ENCODE measurements at regions not wholly inside any gene's neighbourhood (a gene's known extent, or its start where the extent isn't known, plus 50 kb on each side); places are given as distances from the start of the nearest gene placed in this dataset.

DNA sequence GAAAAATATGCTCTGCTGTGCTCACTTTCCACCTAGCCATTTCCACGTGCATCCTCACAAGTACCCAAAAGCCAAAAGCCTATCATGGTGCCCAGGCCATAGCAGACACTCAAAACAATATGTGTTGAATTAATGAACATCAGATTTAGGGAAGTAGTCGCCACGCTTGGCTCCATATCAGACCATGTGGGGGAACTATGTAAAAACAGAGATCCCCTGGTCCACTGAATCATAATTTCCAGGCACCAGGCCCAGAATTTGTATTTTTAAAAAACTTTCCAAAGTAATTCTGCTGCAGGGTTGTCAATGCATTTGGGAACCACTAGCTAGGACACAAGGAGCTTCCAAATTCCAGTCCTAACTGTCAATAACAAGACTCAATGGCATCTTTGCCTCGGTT is 77.3 kb downstream of the CNTN3 start:
- intact Hi-C loops (cut with DNase I), result no loop called here
- no peaks in the 10 kb centered on the region for H3K36me3 ChIP-seq
- H3K27me3 ChIP-seq, result no peaks in the 10 kb centered on the region
- WGBS, result 45% methylated on average over 4 of the region's 4 CpGs
- H3K4me3 ChIP-seq, result no peak overlapping the region
- no peak for DNase-seq (ENCODE audit: extremely low spot score)
- no peak for TF ChIP-seq EP300 (IDR thresholded peaks at IDR 0.05)
- TF ChIP-seq, protein P1, sequence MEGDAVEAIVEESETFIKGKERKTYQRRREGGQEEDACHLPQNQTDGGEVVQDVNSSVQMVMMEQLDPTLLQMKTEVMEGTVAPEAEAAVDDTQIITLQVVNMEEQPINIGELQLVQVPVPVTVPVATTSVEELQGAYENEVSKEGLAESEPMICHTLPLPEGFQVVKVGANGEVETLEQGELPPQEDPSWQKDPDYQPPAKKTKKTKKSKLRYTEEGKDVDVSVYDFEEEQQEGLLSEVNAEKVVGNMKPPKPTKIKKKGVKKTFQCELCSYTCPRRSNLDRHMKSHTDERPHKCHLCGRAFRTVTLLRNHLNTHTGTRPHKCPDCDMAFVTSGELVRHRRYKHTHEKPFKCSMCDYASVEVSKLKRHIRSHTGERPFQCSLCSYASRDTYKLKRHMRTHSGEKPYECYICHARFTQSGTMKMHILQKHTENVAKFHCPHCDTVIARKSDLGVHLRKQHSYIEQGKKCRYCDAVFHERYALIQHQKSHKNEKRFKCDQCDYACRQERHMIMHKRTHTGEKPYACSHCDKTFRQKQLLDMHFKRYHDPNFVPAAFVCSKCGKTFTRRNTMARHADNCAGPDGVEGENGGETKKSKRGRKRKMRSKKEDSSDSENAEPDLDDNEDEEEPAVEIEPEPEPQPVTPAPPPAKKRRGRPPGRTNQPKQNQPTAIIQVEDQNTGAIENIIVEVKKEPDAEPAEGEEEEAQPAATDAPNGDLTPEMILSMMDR (IDR thresholded peaks at IDR 0.05), result no peak
- no peak for TF ChIP-seq POLR2AphosphoS5 (IDR thresholded peaks at IDR 0.05)
- TF ChIP-seq POLR2A (IDR thresholded peaks at IDR 0.05; ENCODE audit: low read depth), result no peak
- no peak overlapping the region for H3K27ac ChIP-seq (replicated peaks in 1 of 4)
- H3K4me1 ChIP-seq, result peaks cover 0 to 4% (median 0%) of the 10 kb centered on the region in 4 donors
- H3K9me3 ChIP-seq, result no peaks in the 10 kb centered on the region

DNA sequence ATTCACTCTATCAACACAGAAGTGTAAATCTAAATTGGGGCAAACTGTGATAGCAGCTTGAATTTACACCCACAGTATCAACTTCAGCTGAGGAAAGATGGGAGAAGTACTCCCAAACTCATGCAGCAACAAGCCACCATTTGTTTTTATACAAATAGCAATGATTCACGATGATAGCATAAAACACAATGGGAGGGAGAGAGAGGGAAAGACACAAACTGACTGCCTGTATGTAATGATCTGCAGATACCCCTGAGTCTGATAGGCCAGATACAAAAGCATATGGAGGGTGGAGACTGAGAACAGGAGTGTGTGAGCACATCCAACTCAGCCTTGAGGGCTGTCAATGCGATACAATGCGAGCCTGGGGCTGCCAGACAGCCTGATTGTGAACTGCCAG is 79.2 kb downstream of the CNTN3 start:
- peaks cover 0 to 4% (median 0%) of the 10 kb centered on the region in 4 donors for H3K4me1 ChIP-seq
- H3K36me3 ChIP-seq, result no peaks in the 10 kb centered on the region
- no peak for DNase-seq (ENCODE audit: extremely low spot score)
- no peaks in the 10 kb centered on the region for H3K27me3 ChIP-seq
- H3K4me3 ChIP-seq, result no peak overlapping the region
- TF ChIP-seq, protein P1 (IDR thresholded peaks at IDR 0.05), result no peak
- TF ChIP-seq POLR2A (IDR thresholded peaks at IDR 0.05; ENCODE audit: low read depth), result no peak
- no peak for TF ChIP-seq POLR2AphosphoS5 (IDR thresholded peaks at IDR 0.05)
- no peak for TF ChIP-seq EP300 (IDR thresholded peaks at IDR 0.05)
- WGBS, result 75% methylated on average over 3 of the region's 3 CpGs
- intact Hi-C loops (cut with DNase I), result no loop called here
- no peak overlapping the region for H3K27ac ChIP-seq (replicated peaks in 1 of 4)
- no peaks in the 10 kb centered on the region for H3K9me3 ChIP-seq

DNA sequence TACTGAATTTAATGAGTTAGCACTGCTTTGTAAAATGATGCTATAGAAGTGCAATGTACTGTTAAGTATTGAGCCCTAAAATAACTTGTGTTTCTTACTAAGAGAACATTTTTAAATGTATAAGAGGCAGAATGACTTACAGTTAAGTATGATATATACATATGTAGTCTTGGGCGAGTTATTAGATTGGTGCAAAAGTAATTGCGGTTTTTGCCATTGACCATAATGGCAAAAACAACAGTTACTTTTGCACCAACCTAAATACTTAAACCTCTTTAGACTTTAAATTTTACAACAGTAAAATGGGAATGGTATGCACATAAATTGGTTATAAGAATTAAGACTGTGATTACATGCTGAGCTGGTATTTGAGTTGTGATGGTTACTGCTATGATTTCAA is 79.8 kb downstream of the CNTN3 start:
- intact Hi-C loops (cut with DNase I), result no loop called here
- WGBS, result 92% methylated on average over 2 of the region's 2 CpGs
- Histone ChIP-seq H3K4me1 (peaks cover 0 to 4% (median 0%) of the 10 kb centered on the region in 4 donors), H3K27me3 (no peaks in the 10 kb centered on the region), H3K27ac (replicated peaks in 1 of 4) (no peak overlapping the region), H3K4me3 (no peak overlapping the region), H3K9me3 (no peaks in the 10 kb centered on the region), H3K36me3 (no peaks in the 10 kb centered on the region)
- DNase-seq (ENCODE audit: extremely low spot score), result no peak
- TF ChIP-seq, protein P1 (IDR thresholded peaks at IDR 0.05), result no peak
- no peak for TF ChIP-seq POLR2A (IDR thresholded peaks at IDR 0.05; ENCODE audit: low read depth)
- TF ChIP-seq EP300 (IDR thresholded peaks at IDR 0.05), result no peak
- no peak for TF ChIP-seq POLR2AphosphoS5 (IDR thresholded peaks at IDR 0.05)

- Histone ChIP-seq H3K27me3 (no peaks in the 10 kb centered on the region), H3K27ac (replicated peaks in 1 of 4) (no peak overlapping the region), H3K9me3 (no peaks in the 10 kb centered on the region), H3K4me1 (peaks cover 0 to 2% (median 0%) of the 10 kb centered on the region in 4 donors), H3K36me3 (no peaks in the 10 kb centered on the region), H3K4me3 (no peak overlapping the region)
- intact Hi-C loops (cut with DNase I), result no loop called here
- DNase-seq (ENCODE audit: extremely low spot score), result no peak
- TF ChIP-seq, protein P1 (IDR thresholded peaks at IDR 0.05), result no peak
- TF ChIP-seq EP300 (IDR thresholded peaks at IDR 0.05) (no peak), POLR2AphosphoS5 (IDR thresholded peaks at IDR 0.05) (no peak), POLR2A (IDR thresholded peaks at IDR 0.05; ENCODE audit: low read depth) (no peak)
- 63% methylated on average over 4 of the region's 4 CpGs for WGBS
Measured at GRCh38 chr3:74532446-74532845, 82.0 kb downstream of the CNTN3 start.

DNA sequence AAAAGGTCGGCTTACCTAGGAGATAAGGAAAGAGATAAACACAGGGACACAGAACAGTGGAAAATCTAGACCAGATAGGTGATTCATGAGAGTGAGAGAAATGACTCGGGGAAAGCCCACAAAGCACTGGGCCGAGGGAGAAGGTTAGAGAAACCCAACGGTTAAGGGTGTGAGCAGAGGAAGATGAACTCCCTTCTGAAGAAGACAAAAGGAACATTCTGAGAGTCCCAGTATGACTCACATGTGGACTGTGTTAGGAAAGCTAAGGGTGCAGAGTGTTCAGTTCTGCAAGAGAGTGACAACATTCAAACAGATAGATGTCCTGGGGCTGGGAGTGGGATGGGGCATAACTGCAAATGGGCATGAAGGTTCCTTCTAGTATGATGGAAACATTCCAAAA is 83.0 kb downstream of the CNTN3 start:
- H3K27ac ChIP-seq (replicated peaks in 1 of 4), result no peak overlapping the region
- no peak overlapping the region for H3K4me3 ChIP-seq
- no peaks in the 10 kb centered on the region for H3K27me3 ChIP-seq
- WGBS, result 84% methylated on average over 4 of the region's 4 CpGs
- no peaks in the 10 kb centered on the region for H3K36me3 ChIP-seq
- no peaks in the 10 kb centered on the region for H3K9me3 ChIP-seq
- intact Hi-C loops (cut with DNase I), result no loop called here
- TF ChIP-seq EP300 (IDR thresholded peaks at IDR 0.05), result no peak
- TF ChIP-seq POLR2AphosphoS5 (IDR thresholded peaks at IDR 0.05), result no peak
- TF ChIP-seq POLR2A (IDR thresholded peaks at IDR 0.05; ENCODE audit: low read depth), result no peak
- TF ChIP-seq, protein P1 (IDR thresholded peaks at IDR 0.05), result no peak
- no peaks in the 10 kb centered on the region for H3K4me1 ChIP-seq
- no peak for DNase-seq (ENCODE audit: extremely low spot score)
